Esophagus squamous epithelium (tissue), 5 donors: ENCODE measurements at regions not wholly inside any gene's neighbourhood (a gene's known extent, or its start where the extent isn't known, plus 50 kb on each side); places are given as distances from the start of the nearest gene placed in this dataset.

Experiments
- DNase-seq: peaks from one replicate; lab custom pipeline; 2025; lab: John Stamatoyannopoulos, UW
- H3K27ac ChIP-seq, 4 donors: fragments of 200-600 bp; sonication (generic); one replicate each; pipeline ENCODE4 v1.5.1; 2016 to 2019; ENCODE audit warnings: mild to moderate bottlenecking in 1 of 4
- H3K27me3 ChIP-seq, 4 donors: fragments of 200-600 bp; sonication (generic); 1 replicate in 3 of 4; 2 replicates in 1 of 4; pipeline versions ENCODE4 v1.5.1 to v1.6.0; 2017 to 2021; ENCODE audit warnings: antibody characterized with exemption in 1 of 4
- H3K36me3 ChIP-seq, 3 donors: fragments of 200-600 bp; sonication (generic); one replicate each; pipeline ENCODE4 v1.5.1; 2016 to 2019
- H3K4me1 ChIP-seq, 3 donors: fragments of 200-600 bp; sonication (generic); one replicate each; pipeline ENCODE4 v1.5.1; 2017 to 2019
- H3K4me3 ChIP-seq, 4 donors: fragments of 200-600 bp; sonication (generic); 1 replicate in 3 of 4; 2 replicates in 1 of 4; pipeline ENCODE4 v1.5.1; 2016 to 2019; ENCODE audit warnings: mild to moderate bottlenecking in 2 of 4, moderate library complexity in 1 of 4
- H3K9me3 ChIP-seq, 3 donors: fragments of 200-600 bp; sonication (generic); one replicate each; pipeline ENCODE4 v1.5.1; 2016 to 2019
- POLR2A ChIP-seq, 4 donors: fragments of 450-650 bp; IDR thresholded peaks; one replicate each; pipeline ENCODE4 v1.6.1; 2017; ENCODE audit warnings: antibody characterized with exemption in 4 of 4, mild to moderate bottlenecking in 4 of 4, moderate library complexity in 3 of 4
- WGBS, 2 donors: methylation state at CpG; one replicate each; pipeline ENCODE4 v1.1.5; 2018; 5-methylcytosine and 5-hydroxymethylcytosine counted together
- intact Hi-C: fragments of 100-400 bp; cut with DNase I; formaldehyde crosslinking; loops from one replicate; pipeline ENCODE4 v1.15.0; 2022
- TF ChIP-seq, protein P1 (sequence below), 6 experiments: fragments of 450-650 bp in 4 of 6; fragments of 200-600 bp in 2 of 6; sonication (generic) in 2 of 6; IDR thresholded peaks; one replicate each; pipeline ENCODE4 v1.5.1; 2016 to 2019; ENCODE audit warnings: antibody characterized with exemption in 6 of 6, mild to moderate bottlenecking in 4 of 6, moderate library complexity in 4 of 6
- donor health status: DM: yes; HTN: yes; CAD: no.

- intact Hi-C loops, result no loop called here
- no peak for TF ChIP-seq POLR2A (IDR thresholded peaks at IDR 0.05)
- TF ChIP-seq, protein P1, sequence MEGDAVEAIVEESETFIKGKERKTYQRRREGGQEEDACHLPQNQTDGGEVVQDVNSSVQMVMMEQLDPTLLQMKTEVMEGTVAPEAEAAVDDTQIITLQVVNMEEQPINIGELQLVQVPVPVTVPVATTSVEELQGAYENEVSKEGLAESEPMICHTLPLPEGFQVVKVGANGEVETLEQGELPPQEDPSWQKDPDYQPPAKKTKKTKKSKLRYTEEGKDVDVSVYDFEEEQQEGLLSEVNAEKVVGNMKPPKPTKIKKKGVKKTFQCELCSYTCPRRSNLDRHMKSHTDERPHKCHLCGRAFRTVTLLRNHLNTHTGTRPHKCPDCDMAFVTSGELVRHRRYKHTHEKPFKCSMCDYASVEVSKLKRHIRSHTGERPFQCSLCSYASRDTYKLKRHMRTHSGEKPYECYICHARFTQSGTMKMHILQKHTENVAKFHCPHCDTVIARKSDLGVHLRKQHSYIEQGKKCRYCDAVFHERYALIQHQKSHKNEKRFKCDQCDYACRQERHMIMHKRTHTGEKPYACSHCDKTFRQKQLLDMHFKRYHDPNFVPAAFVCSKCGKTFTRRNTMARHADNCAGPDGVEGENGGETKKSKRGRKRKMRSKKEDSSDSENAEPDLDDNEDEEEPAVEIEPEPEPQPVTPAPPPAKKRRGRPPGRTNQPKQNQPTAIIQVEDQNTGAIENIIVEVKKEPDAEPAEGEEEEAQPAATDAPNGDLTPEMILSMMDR (IDR thresholded peaks at IDR 0.05), result no peak
- Histone ChIP-seq H3K4me1 (peaks cover 0 to 7% (median 0%) of the 10 kb centered on the region in 3 donors), H3K9me3 (no peaks in the 10 kb centered on the region), H3K27ac (no peak overlapping the region), H3K4me3 (no peak overlapping the region), H3K27me3 (peaks cover 0 to 40% (median 0%) of the 10 kb centered on the region in 4 donors), H3K36me3 (no peaks in the 10 kb centered on the region)
- DNase-seq, result no peak
- WGBS, 2 donors, result 58 to 70% methylated on average over 3 to 4 of the region's 10 CpGs
Measured at GRCh38 chr1:29450591-29450990, 214.3 kb downstream of the PTPRU start.

- WGBS, 2 donors, result 60% methylated on average over 10 to 13 of the region's 16 CpGs
- Histone ChIP-seq H3K9me3 (no peaks in the 10 kb centered on the region), H3K27me3 (peaks cover 0 to 50% (median 0%) of the 10 kb centered on the region in 4 donors), H3K36me3 (no peaks in the 10 kb centered on the region), H3K27ac (no peak overlapping the region), H3K4me3 (no peak overlapping the region), H3K4me1 (peaks cover 0 to 7% (median 0%) of the 10 kb centered on the region in 3 donors)
- no peak for DNase-seq
- intact Hi-C loops, result no loop called here
- TF ChIP-seq, protein P1 (IDR thresholded peaks at IDR 0.05), result no peak
- no peak for TF ChIP-seq POLR2A (IDR thresholded peaks at IDR 0.05)
Measured at GRCh38 chr1:29448456-29449235, 212.3 kb downstream of the PTPRU start.

DNA sequence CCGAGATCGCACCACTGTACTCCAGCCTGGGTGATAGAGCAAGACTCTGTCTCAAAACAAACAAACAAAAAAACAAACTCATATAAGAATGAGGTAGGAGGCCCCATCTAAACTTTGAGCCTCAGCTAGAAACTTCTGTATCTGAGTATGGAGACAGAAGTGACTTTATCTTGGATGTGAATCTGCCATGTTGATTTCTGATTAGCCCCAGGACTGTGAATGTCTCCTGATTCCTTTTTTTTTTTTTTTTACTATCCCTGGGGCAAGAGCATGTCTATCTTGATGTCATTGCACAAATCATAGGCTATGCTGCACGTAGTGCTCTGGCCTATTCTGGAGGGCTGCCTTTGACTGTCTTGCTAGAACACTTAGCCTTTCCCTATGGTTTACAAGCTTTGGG is 211.0 kb downstream of the PTPRU start:
- no peak for TF ChIP-seq POLR2A (IDR thresholded peaks at IDR 0.05)
- TF ChIP-seq, protein P1 (IDR thresholded peaks at IDR 0.05), result no peak
- no peaks in the 10 kb centered on the region for H3K4me1 ChIP-seq
- no peak for DNase-seq
- no peaks in the 10 kb centered on the region for H3K36me3 ChIP-seq
- H3K27me3 ChIP-seq, result peaks cover 0 to 60% (median 0%) of the 10 kb centered on the region in 4 donors
- intact Hi-C loops, result no loop called here
- WGBS, 2 donors, result 86 to 89% methylated on average over 3 of the region's 3 CpGs
- no peak overlapping the region for H3K4me3 ChIP-seq
- H3K27ac ChIP-seq, result no peak overlapping the region
- H3K9me3 ChIP-seq, result no peaks in the 10 kb centered on the region

DNA sequence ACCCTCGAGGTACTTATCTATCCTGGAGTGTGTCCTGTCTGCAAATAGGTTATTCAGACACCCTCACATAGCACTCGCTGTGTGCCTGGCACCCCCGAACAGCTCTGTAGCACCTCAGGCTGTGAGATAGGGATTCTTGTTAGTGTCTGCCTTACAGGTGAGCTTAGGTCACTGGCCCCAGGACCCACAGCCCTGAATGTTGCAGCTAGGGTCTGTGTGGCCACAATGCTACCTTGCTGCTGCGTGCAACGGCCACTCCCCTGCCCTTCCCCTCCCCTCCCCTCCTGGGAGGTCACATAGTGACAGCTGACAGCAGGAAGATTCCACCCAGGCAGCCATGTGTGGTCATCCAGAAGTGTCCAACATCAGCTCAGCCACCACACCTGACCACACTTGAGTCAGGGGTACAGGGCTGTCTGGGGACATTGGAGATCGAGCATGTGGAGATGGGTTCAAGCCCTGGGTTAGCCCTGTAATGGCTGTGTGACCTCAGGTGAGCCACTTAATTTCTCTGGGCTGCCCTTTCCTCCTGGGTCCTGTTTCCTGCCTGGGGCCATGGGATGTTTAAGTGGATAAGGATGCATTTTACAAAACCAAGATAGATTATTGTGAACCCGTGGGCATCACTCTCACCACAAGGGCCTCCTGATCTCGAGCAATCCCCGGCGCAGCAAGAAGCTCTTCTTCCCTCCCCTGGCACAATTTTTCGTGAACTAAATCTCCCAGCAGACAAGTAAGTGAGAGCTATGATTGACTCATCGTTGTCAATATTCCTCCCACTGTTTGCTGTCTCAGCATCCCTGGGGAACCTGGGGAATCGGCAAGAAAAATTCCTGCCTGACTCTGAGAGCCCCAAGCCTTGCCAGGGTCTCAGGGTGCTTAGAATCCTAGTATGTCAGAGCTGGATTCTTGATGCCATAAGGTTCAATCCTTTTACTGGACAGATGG is 208.7 kb downstream of the PTPRU start:
- intact Hi-C loops, result no loop called here
- H3K9me3 ChIP-seq, result no peaks in the 10 kb centered on the region
- H3K36me3 ChIP-seq, result no peaks in the 10 kb centered on the region
- no peak overlapping the region for H3K27ac ChIP-seq
- WGBS, 2 donors, result 49 to 64% methylated on average over 10 to 11 of the region's 13 CpGs
- H3K4me3 ChIP-seq, result no peak overlapping the region
- DNase-seq, result no peak
- H3K27me3 ChIP-seq, result peaks cover 0 to 75% (median 0%) of the 10 kb centered on the region in 4 donors
- no peaks in the 10 kb centered on the region for H3K4me1 ChIP-seq
- TF ChIP-seq, protein P1 (IDR thresholded peaks at IDR 0.05), result no peak
